22Rv1 (cell line): ENCODE measurements at regions not wholly inside any gene's neighbourhood (a gene's known extent, or its start where the extent isn't known, plus 50 kb on each side); places are given as distances from the start of the nearest gene placed in this dataset.

Experiments
- CTCF ChIP-seq: fragments of 450-650 bp; IDR thresholded peaks from 2 replicates; pipeline ENCODE4 v1.5.1; 2017; ENCODE audit warnings: mild to moderate bottlenecking
- ZFX ChIP-seq: fragments of 450-650 bp; IDR thresholded peaks from 2 replicates; pipeline ENCODE4 v1.6.1; 2017; ENCODE audit warnings: antibody characterized with exemption, borderline replicate concordance

- TF ChIP-seq CTCF = no peak
- TF ChIP-seq ZFX = no peak
These were observed 79.5 kb upstream of the NFIB start for GRCh38 chr9:14393418-14393817.
